IMR-90 (cell line): ENCODE measurements at regions not wholly inside any gene's neighbourhood (a gene's known extent, or its start where the extent isn't known, plus 50 kb on each side); places are given as distances from the start of the nearest gene placed in this dataset.

Experiments
- ATAC-seq: fragments of 200-7000 bp; cut with Tn5 transposase; 2 replicates; pipeline ENCODE4 v1.9.1; 2020; ENCODE audit warnings: low read depth, mild to moderate bottlenecking, moderate library complexity
- BruUV-seq: library from RNA; stranded (reverse); fragments of 400-500 nt; replicated peaks from 2 replicates; lab custom pipeline; 2021; lab: Mats Ljungman, UMichigan
- CTCF ChIA-PET: fragments of 300-600 bp; formaldehyde crosslinking; extraction: SDS; loops from one replicate; lab custom pipeline; 2021; ENCODE audit warnings: antibody characterized with exemption; lab: Yijun Ruan, JAX
- POLR2A ChIA-PET: fragments of 300-600 bp; sonication (Branson Sonifier 250); formaldehyde crosslinking; loops from one replicate; lab custom pipeline; 2022; ENCODE audit warnings: antibody characterized with exemption; ENCODE audit not compliant: unreplicated experiment; lab: Charles Lee
- DNase-seq: peaks from one replicate; pipeline ENCODE4 v3.0.0; 2013
- H2AFZ ChIP-seq: replicated peaks from 2 replicates; pipeline ENCODE3; 2013; ENCODE audit warnings: low read length, mild to moderate bottlenecking; ENCODE audit not compliant: poor library complexity
- H2AK5ac ChIP-seq: 2 replicates; pipeline ENCODE4 v1.6.1; 2013; ENCODE audit warnings: low read depth, low read length, inconsistent platforms
- H2AK9ac ChIP-seq: replicated peaks from 2 replicates; pipeline ENCODE3; 2013; ENCODE audit warnings: mild to moderate bottlenecking, low read depth, low read length, moderate library complexity; ENCODE audit not compliant: poor library complexity
- H2BK120ac ChIP-seq: 2 replicates; pipeline ENCODE4 v1.6.1; 2013; ENCODE audit warnings: low read depth, low read length, inconsistent platforms
- H2BK15ac ChIP-seq: 3 replicates; pipeline ENCODE4 v1.6.1; 2013; ENCODE audit warnings: low read depth, low read length, inconsistent platforms
- H2BK20ac ChIP-seq: 2 replicates; pipeline ENCODE4 v1.6.1; 2013; ENCODE audit warnings: low read depth, mild to moderate bottlenecking, inconsistent platforms, low read length, moderate library complexity
- H2BK5ac ChIP-seq: 2 replicates; pipeline ENCODE4 v1.6.1; 2013; ENCODE audit warnings: mild to moderate bottlenecking, low read depth, low read length, inconsistent platforms; ENCODE audit not compliant: poor library complexity, severe bottlenecking
- H3K14ac ChIP-seq: replicated peaks from 2 replicates; pipeline ENCODE4 v1.6.1; 2013; ENCODE audit warnings: low read depth, low read length, inconsistent platforms
- H3K18ac ChIP-seq: 2 replicates; pipeline ENCODE4 v1.6.1; 2013; ENCODE audit warnings: low read depth, low read length, control low read depth
- H3K23ac ChIP-seq: 2 replicates; pipeline ENCODE4 v1.6.1; 2013; ENCODE audit warnings: low read depth, low read length, inconsistent platforms
- H3K27ac ChIP-seq: 2 replicates; pipeline ENCODE4 v1.5.1; 2013; ENCODE audit warnings: mild to moderate bottlenecking, control low read depth, low read length; ENCODE audit not compliant: insufficient read depth
- H3K27me3 ChIP-seq: 2 replicates; pipeline ENCODE4 v1.6.1; 2013; ENCODE audit warnings: low read length; ENCODE audit not compliant: control insufficient read depth, insufficient read depth
- H3K36me3 ChIP-seq: 2 replicates; pipeline ENCODE4 v1.6.1; 2013; ENCODE audit warnings: low read length, mixed read lengths; ENCODE audit not compliant: control insufficient read depth, insufficient read depth
- H3K4ac ChIP-seq: 2 replicates; pipeline ENCODE4 v1.6.1; 2013; ENCODE audit warnings: low read depth, low read length, inconsistent platforms
- H3K4me1 ChIP-seq: 2 replicates; pipeline ENCODE4 v1.6.1; 2013; ENCODE audit warnings: low read length, mixed read lengths; ENCODE audit not compliant: control insufficient read depth, insufficient read depth
- H3K4me2 ChIP-seq: 2 replicates; pipeline ENCODE4 v1.6.1; 2013; ENCODE audit warnings: low read depth, mild to moderate bottlenecking, control low read depth, low read length, moderate library complexity
- H3K4me3 ChIP-seq: 2 replicates; pipeline ENCODE4 v1.5.1; 2013; ENCODE audit warnings: low read depth, mild to moderate bottlenecking, control low read depth, low read length, moderate library complexity; ENCODE audit not compliant: insufficient read depth
- H3K56ac ChIP-seq: 2 replicates; pipeline ENCODE4 v1.6.1; 2013; ENCODE audit warnings: low read length, inconsistent platforms; ENCODE audit not compliant: insufficient read depth; ENCODE audit errors: extremely low read depth
- H3K79me1 ChIP-seq, 2 experiments: 2 replicates each; pipeline ENCODE4 v1.6.1; 2013; ENCODE audit warnings: low read length in 2 of 2, inconsistent platforms in 1 of 2, low read depth in 1 of 2
- H3K9ac ChIP-seq: 2 replicates; pipeline ENCODE4 v1.6.1; 2013; ENCODE audit warnings: low read depth, low read length, control low read depth
- H3K9me1 ChIP-seq: 2 replicates; pipeline ENCODE4 v1.6.1; 2013; ENCODE audit warnings: low read length, inconsistent platforms; ENCODE audit not compliant: insufficient read depth
- H3K9me3 ChIP-seq: 2 replicates; pipeline ENCODE4 v1.6.1; 2013; ENCODE audit warnings: low read length; ENCODE audit not compliant: control insufficient read depth, insufficient read depth
- H4K20me1 ChIP-seq: 2 replicates; pipeline ENCODE4 v1.6.1; 2013; ENCODE audit warnings: low read length, inconsistent platforms; ENCODE audit not compliant: insufficient read depth
- H4K5ac ChIP-seq: 2 replicates; pipeline ENCODE4 v1.6.1; 2013; ENCODE audit warnings: mild to moderate bottlenecking, low read depth, low read length, control low read depth
- H4K8ac ChIP-seq, 2 experiments: 2 replicates each; pipeline ENCODE4 v1.6.1; 2013; ENCODE audit warnings: low read depth in 2 of 2, low read length in 2 of 2, control low read depth in 1 of 2, inconsistent platforms in 1 of 2
- H4K91ac ChIP-seq: 2 replicates; pipeline ENCODE4 v1.6.1; 2013; ENCODE audit warnings: low read depth, low read length, inconsistent platforms; ENCODE audit not compliant: insufficient read depth
- MAFK ChIP-seq: IDR thresholded peaks from 2 replicates; pipeline ENCODE4 v1.6.1; 2012; ENCODE audit warnings: low read depth, low read length, improper control_type of control experiment
- MXI1 ChIP-seq: IDR thresholded peaks from 2 replicates; pipeline ENCODE4 v1.6.1; 2012; ENCODE audit warnings: low read depth, mild to moderate bottlenecking, low read length, moderate library complexity, borderline replicate concordance
- NFE2L2 ChIP-seq: fragments of 150-350 bp; IDR thresholded peaks from 2 replicates; pipeline ENCODE4 v1.6.1; 2016; ENCODE audit warnings: low read depth, mild to moderate bottlenecking, low read length
- RAD21 ChIP-seq: IDR thresholded peaks from 2 replicates; pipeline ENCODE4 v1.6.1; 2012; ENCODE audit warnings: low read length, improper control_type of control experiment
- RCOR1 ChIP-seq: IDR thresholded peaks from 2 replicates; pipeline ENCODE4 v1.6.1; 2012; ENCODE audit warnings: mild to moderate bottlenecking, low read length, improper control_type of control experiment; ENCODE audit not compliant: insufficient replicate concordance
- WGBS, 2 experiments: methylation state at CpG; one replicate each; pipeline versions ENCODE4 v1.1.5 to v1.1.7; 2013; ENCODE audit warnings: missing lambda C conversion rate in 2 of 2; ENCODE audit not compliant: insufficient read length in 1 of 2; ENCODE audit errors: extremely low coverage in 2 of 2; 5-methylcytosine and 5-hydroxymethylcytosine counted together
- dilution Hi-C: fragments of 300-500 bp; cut with HindIII; formaldehyde crosslinking; loops from one replicate; pipeline ENCODE4 v1.14.3; 2018; ENCODE audit warnings: low sequenced_read_pairs; ENCODE audit not compliant: unreplicated experiment
- in situ Hi-C: fragments of 300-500 bp; cut with MboI; formaldehyde crosslinking; loops from 3 replicates; pipeline ENCODE4 v1.14.3; 2019; ENCODE audit warnings: low sequenced_read_pairs, inconsistent platforms, mixed read lengths
- intact Hi-C: fragments of 100-400 bp; cut with micrococcal nuclease; formaldehyde crosslinking; loops from 2 replicates; pipeline ENCODE4 v1.10.0; 2022
- TF ChIP-seq, protein P1 (sequence below): fragments of 150-350 bp; IDR thresholded peaks from 2 replicates; pipeline ENCODE4 v1.6.1; 2016; ENCODE audit warnings: low read depth, mild to moderate bottlenecking, low read length, moderate library complexity, borderline replicate concordance

DNA sequence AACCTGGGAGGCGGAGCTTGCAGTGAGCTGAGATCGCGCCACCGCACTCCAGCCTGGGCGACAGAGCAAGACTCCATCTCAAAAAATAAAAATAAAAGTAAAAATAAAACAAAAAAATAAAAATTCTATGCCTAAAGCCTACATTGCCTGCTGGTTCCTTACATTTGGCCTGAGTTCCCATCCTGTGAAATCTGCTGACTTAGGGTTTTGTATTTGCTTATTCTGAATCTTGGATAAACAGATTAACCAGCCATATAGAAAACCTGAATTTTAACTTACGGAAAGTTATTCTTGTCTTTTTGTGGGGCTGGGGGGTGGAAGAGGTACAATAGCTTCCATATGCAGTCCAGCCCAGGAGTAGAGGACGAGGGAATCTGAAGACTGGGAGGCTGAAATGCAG is 73.7 kb upstream of the UMPS start:
- intact Hi-C loops = no loop called here
- CTCF ChIA-PET = no interaction called here

More for the DNA sequence above, 73.7 kb upstream of the UMPS start:
- Histone ChIP-seq H3K27me3 (peaks cover 2% of the 10 kb centered on the region; the same call in 1 of the 2 replicates), H3K36me3 (no peaks in the 10 kb centered on the region), H4K20me1 (no peaks in the 10 kb centered on the region), H3K4me3 (no peak overlapping the region), H2AFZ (no peak overlapping the region), H3K18ac (no peak overlapping the region), H3K79me1 (no peaks in the 10 kb centered on the region), H2BK20ac (no peak overlapping the region), H3K56ac (no peak overlapping the region), H3K9ac (no peak overlapping the region), H3K4me2 (no peak overlapping the region), H2BK120ac (no peak overlapping the region), H3K14ac (no peak overlapping the region), H2BK5ac (no peak overlapping the region), H3K27ac (no peak overlapping the region), H4K91ac (no peak overlapping the region), H3K4me1 (no peaks in the 10 kb centered on the region), H3K4ac (no peak overlapping the region), H3K23ac (no peak overlapping the region), H3K9me3 (no peaks in the 10 kb centered on the region), H4K8ac (no peak overlapping the region), H2BK15ac (no peak overlapping the region), H4K5ac (no peak overlapping the region), H2AK9ac (no peak overlapping the region), H3K9me1 (no peaks in the 10 kb centered on the region), H2AK5ac (no peak overlapping the region)
- POLR2A ChIA-PET = no interaction called here
- WGBS, 2 experiments = no CpG with 5 or more reads among the region's 7 CpGs
- TF ChIP-seq, protein P1, sequence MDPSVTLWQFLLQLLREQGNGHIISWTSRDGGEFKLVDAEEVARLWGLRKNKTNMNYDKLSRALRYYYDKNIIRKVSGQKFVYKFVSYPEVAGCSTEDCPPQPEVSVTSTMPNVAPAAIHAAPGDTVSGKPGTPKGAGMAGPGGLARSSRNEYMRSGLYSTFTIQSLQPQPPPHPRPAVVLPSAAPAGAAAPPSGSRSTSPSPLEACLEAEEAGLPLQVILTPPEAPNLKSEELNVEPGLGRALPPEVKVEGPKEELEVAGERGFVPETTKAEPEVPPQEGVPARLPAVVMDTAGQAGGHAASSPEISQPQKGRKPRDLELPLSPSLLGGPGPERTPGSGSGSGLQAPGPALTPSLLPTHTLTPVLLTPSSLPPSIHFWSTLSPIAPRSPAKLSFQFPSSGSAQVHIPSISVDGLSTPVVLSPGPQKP = no peak
- no peak for TF ChIP-seq MXI1
- no peak for TF ChIP-seq RCOR1
- TF ChIP-seq MAFK = peak; percentile 89
- TF ChIP-seq RAD21 = no peak
- TF ChIP-seq NFE2L2 = no peak
- no TSS peak for BruUV-seq
- DNase-seq (no peak), ATAC-seq (no peak)
- in situ Hi-C loops = no loop called here
- dilution Hi-C loops = no loop called here
